NOMO-1 treated with DMSO at 0.1 percent for 48 hours (cell line): ENCODE measurements at regions not wholly inside any gene's neighbourhood (a gene's known extent, or its start where the extent isn't known, plus 50 kb on each side); places are given as distances from the start of the nearest gene placed in this dataset.

Source experiments
- DNase-seq: peaks from one replicate; lab custom pipeline; 2025; ENCODE audit not compliant: unreplicated experiment; lab: John Stamatoyannopoulos, UW

DNA sequence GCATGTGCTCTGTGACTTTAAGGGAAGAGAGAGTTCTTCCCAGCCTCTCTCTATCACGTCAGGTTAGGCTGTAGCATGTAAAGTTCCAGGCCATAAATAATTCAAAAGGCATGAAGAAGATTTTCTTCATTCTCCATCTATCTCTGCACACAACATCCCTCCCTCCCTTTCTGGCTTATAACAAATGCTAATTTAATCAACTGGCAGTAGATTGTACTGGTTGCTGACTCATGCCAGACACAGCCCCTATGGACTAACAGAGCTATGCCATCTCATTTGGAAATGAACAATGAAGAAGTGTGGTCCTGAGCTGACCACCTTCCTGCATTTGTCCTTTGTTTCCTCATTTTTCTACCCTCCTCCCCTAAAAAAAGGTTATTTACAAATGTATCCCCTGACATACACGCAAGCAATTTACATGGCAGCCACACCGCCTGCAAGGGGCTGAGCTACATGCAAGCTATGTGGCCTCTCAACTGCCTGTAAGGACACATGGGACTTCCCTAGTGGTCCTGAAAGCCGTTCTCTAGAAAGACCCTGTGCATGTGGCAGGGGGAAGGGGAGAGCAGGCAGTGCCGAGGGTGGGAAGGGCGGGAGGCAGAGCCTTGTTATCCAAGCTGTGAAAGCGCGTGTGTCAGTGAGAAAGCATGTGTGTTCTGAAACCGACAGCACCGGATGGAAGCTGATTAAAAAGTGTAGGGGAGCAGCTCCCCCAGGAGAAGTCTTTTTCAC, 90.9 kb upstream of the KLF7 start:
- DNase-seq = peak; percentile 21

DNA sequence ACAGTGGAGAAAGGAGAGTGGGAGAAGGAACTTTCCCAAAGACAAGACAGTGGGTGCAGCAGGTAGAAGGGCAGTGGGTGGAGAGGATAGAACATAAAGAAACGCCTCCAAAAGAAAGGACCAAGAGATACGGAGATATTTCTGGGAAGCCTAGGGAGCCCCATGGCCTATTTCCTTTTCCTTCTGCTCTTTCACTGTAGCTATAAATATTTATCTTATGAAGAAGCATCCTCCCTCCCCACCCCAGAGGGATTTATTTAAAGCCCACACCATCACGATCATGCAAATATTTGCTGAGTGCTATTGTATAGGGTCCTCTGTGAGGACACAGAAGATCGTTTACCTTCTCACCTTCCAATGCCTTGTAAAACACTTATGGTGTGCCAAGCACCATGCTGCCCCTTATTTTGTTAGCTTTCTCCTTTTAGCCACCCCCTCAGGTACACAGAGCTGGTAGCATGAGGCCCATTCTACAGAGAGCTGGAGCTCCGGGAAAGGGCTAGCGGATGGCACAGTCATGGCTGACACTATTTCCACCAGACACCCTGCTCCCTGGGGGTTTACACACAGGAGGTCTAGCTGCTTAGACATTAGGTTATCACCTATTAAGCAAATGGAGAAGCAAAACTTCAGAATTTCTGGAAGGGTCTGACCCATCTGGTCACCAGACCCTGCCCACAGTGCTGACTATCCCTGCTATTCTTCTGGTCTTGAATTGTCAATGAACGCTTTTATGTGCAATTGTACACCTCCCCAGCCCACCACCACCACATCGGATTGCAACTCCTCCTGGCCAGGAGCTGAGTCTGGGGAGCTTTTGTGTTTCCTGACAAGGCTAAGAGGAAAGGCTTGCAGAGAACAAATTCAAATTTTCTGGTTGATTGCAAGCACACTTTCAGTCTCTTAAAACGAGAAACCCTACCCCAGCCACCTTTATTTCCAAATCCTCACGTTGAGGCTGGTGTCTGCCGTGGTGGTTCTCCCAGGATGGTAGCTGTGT, 91.8 kb upstream of the KLF7 start:
- no peak for DNase-seq

GRCh38 chr2:207258263-207258991, 92.7 kb upstream of the KLF7 start:
- peak; percentile 53 for DNase-seq

GRCh38 chr2:207260021-207260420, 94.3 kb upstream of the KLF7 start:
- no peak for DNase-seq

GRCh38 chr2:207260947-207261346, 95.2 kb upstream of the KLF7 start:
- no peak for DNase-seq

DNA sequence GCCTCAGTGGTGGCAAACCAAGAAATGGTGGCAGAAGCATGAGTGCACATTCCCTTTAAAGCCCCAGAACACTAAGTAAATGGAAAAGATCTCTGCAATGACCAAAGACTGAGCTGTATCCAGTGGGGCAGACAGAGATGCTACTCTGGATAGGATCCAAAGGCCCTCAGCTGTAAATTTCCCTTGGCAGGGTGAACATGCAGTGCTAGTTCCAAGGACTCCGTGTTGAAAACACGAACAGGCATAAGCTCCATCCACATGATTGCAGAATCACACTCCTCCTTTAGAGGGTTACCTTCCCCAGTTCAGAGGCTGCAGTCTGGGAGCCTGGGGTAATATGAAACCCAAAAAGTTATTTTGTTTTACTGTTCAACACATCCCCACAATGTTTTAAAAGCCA, 98.6 kb upstream of the KLF7 start:
- DNase-seq = no peak

GRCh38 chr2:207265332-207265731, 99.6 kb upstream of the KLF7 start:
- no peak for DNase-seq

GRCh38 chr2:207265869-207266268, 100.1 kb upstream of the KLF7 start:
- peak; percentile 36 for DNase-seq

- DNase-seq = no peak
Observed at GRCh38 chr2:207266648-207267047, 100.9 kb upstream of the KLF7 start.

DNA sequence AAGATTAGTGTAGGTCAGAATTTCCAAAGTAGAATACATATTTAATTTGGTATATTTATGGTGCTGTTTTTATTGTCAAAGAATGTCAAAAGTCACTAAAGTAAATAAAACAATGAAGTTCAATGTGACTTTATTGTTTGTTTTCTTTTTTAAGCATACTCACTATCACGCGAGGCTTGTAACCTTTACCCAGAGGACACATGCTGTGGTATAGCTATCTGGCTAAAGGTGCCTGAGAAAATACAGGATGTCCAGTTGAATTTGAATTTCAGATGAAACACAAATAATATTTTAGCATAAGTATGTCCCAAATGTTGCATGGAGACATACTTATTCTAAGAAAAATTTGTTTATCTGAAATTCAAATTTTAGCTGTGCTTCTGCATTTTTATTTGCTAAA, 103.3 kb upstream of the KLF7 start:
- no peak for DNase-seq

DNA sequence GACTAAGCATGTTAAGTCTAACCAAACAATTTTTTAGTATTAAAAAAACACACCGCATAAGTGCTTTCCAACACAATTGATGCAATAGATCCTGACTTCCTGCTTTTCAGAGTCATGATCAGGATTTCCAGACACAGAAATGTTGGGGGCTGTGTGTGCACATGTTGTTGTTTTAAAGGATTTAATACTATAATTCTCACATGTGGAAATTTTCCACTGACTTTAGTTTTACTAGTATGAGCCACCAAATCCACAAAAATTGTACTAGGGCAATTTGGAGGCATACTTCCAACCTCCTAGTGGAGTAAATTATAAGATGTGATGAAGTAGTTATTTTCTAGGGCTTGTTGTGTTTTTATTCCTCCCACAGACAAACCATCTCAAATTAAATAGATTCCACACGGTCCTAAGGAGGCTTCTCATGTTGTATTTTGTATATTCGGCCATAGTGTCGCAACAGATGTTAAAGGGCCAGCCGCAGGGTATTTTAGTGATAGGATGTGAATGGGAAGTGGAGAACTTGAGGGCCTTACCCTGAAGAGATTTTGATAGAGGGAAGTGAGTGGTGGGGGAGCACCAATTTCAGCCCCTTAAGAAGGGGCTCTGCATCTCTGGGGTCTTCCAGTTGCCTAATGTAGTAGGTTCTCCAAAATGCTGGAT, 108.9 kb upstream of the KLF7 start:
- peak; percentile 56 for DNase-seq

GRCh38 chr2:207275779-207276178, 110.0 kb upstream of the KLF7 start:
- no peak for DNase-seq

DNA sequence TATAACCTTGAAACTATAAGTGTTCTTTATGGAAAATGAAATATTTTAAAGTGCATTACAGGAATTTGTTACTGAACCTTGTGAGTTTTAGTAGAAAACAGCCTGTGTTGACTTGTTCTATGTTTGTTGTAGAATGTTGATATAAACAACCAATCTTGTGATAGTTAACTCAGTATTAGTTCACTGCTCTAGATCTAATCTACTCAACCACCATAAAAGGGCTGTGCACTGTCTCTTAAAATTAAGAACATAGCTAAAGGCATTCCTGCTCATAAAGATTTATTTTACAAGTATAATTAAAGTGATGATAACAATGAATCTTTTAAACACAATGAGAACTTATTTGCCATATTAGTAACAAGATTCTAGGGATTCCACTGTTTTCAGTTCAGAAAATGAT, 110.5 kb upstream of the KLF7 start:
- no peak for DNase-seq

- no peak for DNase-seq
Observed at GRCh38 chr2:207276858-207277257, 111.1 kb upstream of the KLF7 start.

DNA sequence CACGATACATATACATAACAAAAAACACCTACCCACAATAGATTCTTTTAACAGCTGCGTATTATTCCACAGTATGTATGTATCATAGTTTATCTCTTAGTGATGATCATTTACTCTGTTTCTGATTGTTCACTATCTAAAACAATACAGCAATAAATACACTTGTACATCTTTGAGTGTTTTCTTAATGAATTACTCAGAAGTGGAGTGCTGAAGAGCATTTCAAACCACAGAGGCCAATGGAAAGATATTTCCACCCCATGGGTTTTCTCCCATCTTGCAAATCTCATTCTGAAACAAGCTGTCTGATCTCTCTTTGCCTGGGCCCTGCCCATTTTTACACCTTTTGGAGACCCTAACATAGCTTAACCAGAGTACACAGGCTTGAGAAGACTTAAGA, 113.8 kb upstream of the KLF7 start:
- no peak for DNase-seq

DNA sequence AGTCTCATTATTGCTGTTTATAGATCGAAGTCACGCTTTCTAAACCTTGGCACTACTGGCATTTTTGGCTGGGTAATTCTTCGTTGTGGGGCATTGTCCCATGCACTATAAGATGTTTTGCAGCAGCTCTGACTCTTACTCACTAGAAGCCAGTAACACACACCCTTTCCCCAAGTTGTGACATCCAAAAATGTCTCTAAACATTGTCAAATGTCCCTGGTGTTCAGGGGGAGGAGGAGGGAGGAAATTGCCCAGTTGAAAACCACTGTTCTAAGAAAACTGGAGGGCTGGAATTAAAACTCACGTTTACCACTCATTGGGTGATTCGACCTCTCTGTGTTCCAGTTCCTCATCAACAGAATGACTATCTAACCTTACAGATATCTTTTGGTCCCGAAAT, 115.7 kb upstream of the KLF7 start:
- DNase-seq = no peak

GRCh38 chr2:207282916-207283315, 117.2 kb upstream of the KLF7 start:
- DNase-seq = no peak

DNA sequence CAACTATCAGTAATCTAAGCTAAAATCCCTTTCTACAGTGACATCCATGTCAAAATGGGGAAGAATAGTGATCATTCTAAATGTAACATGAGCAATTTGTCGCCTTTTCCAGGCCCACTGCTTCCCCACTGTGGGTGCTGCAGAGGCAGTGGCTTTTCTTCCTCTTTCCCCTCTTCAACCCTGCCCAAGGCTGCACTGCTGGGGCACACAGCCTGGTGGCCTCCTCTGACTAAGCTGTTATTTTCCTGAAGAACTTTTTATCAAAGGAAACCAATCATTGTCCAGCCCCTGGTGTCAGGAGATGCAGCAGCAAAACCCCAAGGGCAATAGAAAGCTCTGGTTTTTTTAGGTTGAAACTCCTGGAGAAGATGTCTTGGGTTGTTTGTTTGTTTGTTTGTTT, 117.6 kb upstream of the KLF7 start:
- peak; percentile 77 for DNase-seq

DNA sequence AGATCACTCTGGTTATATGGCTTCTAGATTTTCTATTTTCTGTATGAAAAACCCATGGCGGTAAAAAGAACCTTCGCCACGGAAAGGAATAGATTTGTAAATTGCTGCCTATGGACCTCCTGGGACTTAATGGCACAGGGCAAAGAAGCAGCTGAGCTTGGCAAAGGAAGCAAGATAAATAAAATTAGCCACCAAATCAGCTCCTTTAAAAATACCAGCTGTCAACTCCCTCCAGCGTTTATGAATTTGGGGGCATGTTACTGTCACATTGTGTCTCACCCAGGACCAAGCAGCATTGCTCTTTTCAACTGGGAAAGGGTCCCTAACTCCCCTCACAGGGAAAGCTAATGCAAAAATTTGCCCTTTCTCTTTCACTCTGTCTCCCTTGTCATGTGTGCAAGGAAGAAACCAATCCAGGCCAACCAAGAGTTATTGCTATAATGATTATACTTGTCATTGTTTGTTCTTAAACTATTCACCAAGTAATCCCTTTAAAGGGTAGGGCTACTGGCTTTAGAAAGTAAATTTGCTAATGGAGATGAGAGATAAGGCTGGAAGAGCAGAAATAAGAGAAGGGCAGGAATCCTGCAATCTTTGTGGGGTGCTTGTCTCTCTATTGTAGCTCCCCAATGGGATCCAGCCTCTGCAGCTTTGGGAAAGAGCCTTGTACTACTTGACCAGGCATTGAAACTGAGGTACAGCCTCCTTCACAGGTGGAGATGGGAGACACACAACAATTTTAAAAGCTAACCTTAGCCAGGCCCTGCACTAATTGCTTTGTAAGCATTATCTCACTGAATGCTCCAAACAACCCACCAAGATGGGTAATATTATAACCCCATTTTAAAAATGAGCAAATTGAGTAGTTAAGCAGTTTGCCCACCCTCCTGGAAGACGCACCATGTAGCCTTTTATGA, 119.1 kb upstream of the KLF7 start:
- DNase-seq = no peak

- no peak for DNase-seq
Observed at GRCh38 chr2:207285473-207285815, 119.7 kb upstream of the KLF7 start.
